Astrocyte (in vitro differentiated cells and primary cell): ENCODE measurements at regions not wholly inside any gene's neighbourhood (a gene's known extent, or its start where the extent isn't known, plus 50 kb on each side); places are given as distances from the start of the nearest gene placed in this dataset.

Experiments used
- EZH2 ChIP-seq: IDR thresholded peaks from 2 replicates; pipeline ENCODE4 v1.6.1; 2012; ENCODE audit warnings: mild to moderate bottlenecking, low read length, inconsistent platforms; ENCODE audit not compliant: insufficient read depth
- TF ChIP-seq, protein P1 (sequence below): IDR thresholded peaks from 2 replicates; pipeline ENCODE4 v1.5.1; 2011; ENCODE audit warnings: low read depth, mild to moderate bottlenecking, inconsistent platforms, low read length, moderate library complexity; ENCODE audit not compliant: insufficient read depth

DNA sequence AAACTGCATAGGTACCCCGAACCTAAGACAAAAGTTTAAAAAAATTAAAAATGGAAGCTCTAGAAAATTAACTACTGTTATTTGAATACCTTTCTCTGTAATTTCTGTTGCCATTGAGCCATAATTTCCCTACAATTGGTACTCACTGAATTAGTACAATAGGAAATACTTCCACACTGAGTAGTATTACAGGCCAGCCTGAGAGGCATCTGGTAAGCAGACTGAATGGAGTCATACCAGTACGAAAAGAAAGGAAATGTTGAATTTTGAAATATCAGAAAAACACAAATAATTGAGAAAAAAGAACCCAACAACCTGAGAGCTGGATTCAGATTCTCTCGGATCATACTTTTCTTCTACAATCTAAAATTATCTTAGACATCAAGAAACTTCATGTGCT is 791.3 kb downstream of the TENT5A start:
- TF ChIP-seq, protein P1, sequence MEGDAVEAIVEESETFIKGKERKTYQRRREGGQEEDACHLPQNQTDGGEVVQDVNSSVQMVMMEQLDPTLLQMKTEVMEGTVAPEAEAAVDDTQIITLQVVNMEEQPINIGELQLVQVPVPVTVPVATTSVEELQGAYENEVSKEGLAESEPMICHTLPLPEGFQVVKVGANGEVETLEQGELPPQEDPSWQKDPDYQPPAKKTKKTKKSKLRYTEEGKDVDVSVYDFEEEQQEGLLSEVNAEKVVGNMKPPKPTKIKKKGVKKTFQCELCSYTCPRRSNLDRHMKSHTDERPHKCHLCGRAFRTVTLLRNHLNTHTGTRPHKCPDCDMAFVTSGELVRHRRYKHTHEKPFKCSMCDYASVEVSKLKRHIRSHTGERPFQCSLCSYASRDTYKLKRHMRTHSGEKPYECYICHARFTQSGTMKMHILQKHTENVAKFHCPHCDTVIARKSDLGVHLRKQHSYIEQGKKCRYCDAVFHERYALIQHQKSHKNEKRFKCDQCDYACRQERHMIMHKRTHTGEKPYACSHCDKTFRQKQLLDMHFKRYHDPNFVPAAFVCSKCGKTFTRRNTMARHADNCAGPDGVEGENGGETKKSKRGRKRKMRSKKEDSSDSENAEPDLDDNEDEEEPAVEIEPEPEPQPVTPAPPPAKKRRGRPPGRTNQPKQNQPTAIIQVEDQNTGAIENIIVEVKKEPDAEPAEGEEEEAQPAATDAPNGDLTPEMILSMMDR = no peak
- TF ChIP-seq EZH2 = no peak
